ENCODE measurements at regions not wholly inside any gene's neighbourhood (a gene's known extent, or its start where the extent isn't known, plus 50 kb on each side); places are given as distances from the start of the nearest gene placed in this dataset.

DNA sequence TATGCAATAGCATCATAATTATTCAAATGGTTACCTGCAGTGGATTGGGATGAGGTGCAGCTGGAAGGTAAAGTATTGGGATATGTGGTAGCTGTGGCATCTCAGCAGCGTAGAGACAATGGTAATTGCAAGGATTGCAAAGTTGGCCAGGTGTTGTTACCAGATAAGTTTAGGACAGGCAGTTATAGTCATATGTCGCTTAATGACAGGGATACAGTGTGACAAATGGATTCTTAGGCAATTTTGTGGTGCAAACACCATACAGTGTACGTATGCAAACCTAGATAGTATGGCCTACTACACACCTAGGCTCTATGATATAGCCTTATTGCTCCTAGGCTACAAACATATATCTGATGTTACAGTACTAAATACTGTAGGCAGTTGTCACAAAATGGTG, 163.5 kb upstream of the LYZL2 start:
- H3K36me3 Mint-ChIP-seq (ENCODE audit: low read depth), result peaks cover 11% of the 10 kb centered on the region
- peaks cover 4% of the 10 kb centered on the region for H3K9me3 Mint-ChIP-seq
- peaks cover 30% of the 10 kb centered on the region for H3K4me1 Mint-ChIP-seq (ENCODE audit: low read depth)
- H3K27ac Mint-ChIP-seq, result no peak overlapping the region
- H3K27me3 Mint-ChIP-seq (ENCODE audit: low read depth), result no peaks in the 10 kb centered on the region
- no peak overlapping the region for H3K4me3 Mint-ChIP-seq

DNA sequence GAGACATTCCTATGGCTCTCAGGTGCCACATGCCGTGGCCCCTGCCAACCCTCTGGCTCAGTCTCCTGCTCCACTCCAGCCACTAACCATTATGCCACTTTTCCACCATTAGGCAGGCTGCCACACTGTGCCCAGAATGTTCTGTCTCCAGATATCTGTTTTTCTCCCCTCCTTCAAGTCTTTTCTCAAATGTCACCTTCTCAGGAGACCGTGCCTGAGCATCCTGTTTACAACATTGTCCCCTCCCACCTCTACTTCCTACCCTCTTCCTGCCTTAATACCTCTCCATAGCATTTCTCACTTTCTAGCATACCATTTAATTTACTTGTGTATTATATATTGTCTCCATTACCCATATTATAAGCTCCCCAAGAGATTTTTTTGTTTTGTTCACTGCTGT, 162.5 kb upstream of the LYZL2 start:
- peak overlapping the region; percentile 70 for H3K4me3 Mint-ChIP-seq
- peaks cover 4% of the 10 kb centered on the region for H3K9me3 Mint-ChIP-seq
- H3K27ac Mint-ChIP-seq, result peak overlapping the region; percentile 89
- H3K4me1 Mint-ChIP-seq (ENCODE audit: low read depth), result peaks cover 33% of the 10 kb centered on the region
- H3K27me3 Mint-ChIP-seq (ENCODE audit: low read depth), result no peaks in the 10 kb centered on the region
- H3K36me3 Mint-ChIP-seq (ENCODE audit: low read depth), result peaks cover 11% of the 10 kb centered on the region

DNA sequence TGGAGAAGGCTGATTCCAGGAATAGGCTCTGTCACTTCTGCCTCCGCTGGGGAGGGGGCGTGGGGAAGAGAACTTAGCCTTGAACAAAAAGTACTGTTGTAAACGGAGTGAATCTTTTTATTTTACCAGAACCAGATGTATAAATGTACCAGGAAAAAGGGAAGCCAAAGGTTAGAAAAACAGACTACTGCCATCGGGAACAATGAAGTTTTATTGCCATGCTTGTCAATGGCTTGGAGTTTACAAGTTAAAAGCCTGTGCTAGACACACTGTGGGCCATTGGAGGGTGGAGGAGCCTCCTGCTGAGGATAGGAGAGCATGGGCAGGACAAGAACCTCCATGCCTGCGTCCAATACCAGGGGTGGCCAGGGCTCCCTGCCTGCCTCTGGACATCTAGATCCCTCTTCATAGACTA, 161.7 kb upstream of the LYZL2 start:
- peak overlapping the region; percentile 39 for H3K27ac Mint-ChIP-seq
- H3K9me3 Mint-ChIP-seq, result no peaks in the 10 kb centered on the region
- no peak overlapping the region for H3K4me3 Mint-ChIP-seq
- H3K27me3 Mint-ChIP-seq (ENCODE audit: low read depth), result no peaks in the 10 kb centered on the region
- peaks cover 11% of the 10 kb centered on the region for H3K36me3 Mint-ChIP-seq (ENCODE audit: low read depth)
- H3K4me1 Mint-ChIP-seq (ENCODE audit: low read depth), result peaks cover 33% of the 10 kb centered on the region

DNA sequence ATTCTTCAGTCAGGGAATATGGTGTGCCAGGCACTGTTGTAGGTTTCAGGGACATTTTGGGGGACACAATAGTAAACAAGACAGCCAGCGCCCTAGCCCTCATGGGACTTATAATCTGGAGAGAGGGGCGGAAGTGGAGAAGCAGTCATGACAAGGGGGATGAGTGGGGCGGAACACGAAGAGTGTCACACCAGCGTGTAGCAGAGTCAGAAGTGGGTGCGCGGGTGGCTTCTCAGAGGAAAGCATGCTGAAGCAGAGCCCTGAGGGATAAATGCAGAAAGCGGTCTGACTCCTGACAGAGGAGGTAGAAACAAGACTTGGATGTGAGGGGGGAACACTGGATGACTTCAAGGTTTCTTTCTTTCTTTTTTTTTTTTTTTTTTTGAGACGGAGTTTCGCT, 160.3 kb upstream of the LYZL2 start:
- Mint-ChIP-seq H3K4me1 (ENCODE audit: low read depth) (peaks cover 38% of the 10 kb centered on the region), H3K9me3 (no peaks in the 10 kb centered on the region), H3K27me3 (ENCODE audit: low read depth) (peaks cover 4% of the 10 kb centered on the region), H3K36me3 (ENCODE audit: low read depth) (peaks cover 11% of the 10 kb centered on the region), H3K4me3 (peak overlapping the region; percentile 44), H3K27ac (peak overlapping the region; percentile 72)

DNA sequence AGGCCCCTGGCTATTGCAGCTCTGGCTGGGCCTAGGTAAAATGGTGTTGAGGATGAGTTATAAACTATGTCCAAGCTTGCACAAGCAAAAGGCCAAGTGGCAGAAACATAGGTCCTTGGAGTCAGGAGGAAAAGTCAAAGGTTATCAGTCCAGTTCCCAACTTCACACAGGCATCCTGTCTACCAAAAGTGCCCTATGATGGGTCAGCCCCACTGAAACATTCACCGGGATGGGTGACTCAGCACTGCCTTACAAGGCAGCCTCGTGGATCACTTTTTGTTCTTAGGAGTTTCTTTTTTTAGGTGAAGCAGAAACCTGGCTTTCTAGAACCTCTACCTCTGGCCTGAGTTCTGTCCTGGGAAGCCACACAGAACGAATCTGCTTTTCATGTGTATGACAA, 158.8 kb upstream of the LYZL2 start:
- peaks cover 46% of the 10 kb centered on the region for H3K4me1 Mint-ChIP-seq (ENCODE audit: low read depth)

DNA sequence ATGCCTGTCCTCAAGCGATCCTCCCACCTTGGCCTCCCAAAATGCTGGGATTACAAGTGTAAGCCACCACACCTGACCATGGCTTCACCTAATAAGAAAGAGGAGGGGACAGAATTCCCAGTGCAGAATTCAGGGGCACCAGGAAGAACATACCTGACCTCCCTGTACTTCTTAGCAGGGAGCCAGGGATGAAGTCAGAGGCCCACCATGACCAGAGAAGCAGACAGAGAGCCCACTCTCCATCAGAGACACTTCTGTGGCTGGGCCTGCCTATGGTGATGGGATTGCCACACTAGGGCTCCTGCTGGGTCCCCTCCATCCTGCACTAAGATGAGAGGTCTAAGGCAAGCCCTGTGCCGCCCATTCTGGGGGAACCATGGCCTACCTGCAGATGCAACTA, 157.4 kb upstream of the LYZL2 start:
- Mint-ChIP-seq H3K27me3 (ENCODE audit: low read depth) (peaks cover 4% of the 10 kb centered on the region), H3K27ac (no peak overlapping the region), H3K9me3 (no peaks in the 10 kb centered on the region), H3K4me3 (no peak overlapping the region), H3K4me1 (ENCODE audit: low read depth) (peaks cover 43% of the 10 kb centered on the region), H3K36me3 (ENCODE audit: low read depth) (peaks cover 4% of the 10 kb centered on the region)

More for the DNA sequence above, 158.8 kb upstream of the LYZL2 start:
- no peak overlapping the region for H3K27ac Mint-ChIP-seq
- no peak overlapping the region for H3K4me3 Mint-ChIP-seq
- H3K9me3 Mint-ChIP-seq, result no peaks in the 10 kb centered on the region
- peaks cover 4% of the 10 kb centered on the region for H3K27me3 Mint-ChIP-seq (ENCODE audit: low read depth)
- H3K36me3 Mint-ChIP-seq (ENCODE audit: low read depth), result peaks cover 10% of the 10 kb centered on the region

DNA sequence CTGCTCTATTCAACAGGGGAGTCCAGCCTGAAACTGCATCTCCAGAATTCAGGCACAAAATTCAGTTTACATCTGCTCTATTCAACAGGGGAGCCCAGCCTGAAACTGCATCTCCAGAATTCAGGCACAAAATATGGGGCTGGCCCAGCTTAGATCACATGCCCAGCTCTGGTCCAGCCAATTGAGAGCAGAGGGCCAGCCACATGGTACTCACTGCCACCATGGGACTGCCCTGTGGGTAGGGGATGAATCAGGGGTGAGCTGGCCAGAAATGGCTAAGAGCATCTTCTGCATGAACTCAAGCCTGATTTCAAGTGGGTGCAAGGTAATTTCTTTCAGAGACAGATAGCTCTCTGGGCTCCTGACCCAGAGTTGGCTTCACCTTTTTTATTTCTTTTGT, 156.6 kb upstream of the LYZL2 start:
- H3K4me1 Mint-ChIP-seq (ENCODE audit: low read depth), result peaks cover 37% of the 10 kb centered on the region
- peak overlapping the region; percentile 43 for H3K4me3 Mint-ChIP-seq
- peaks cover 4% of the 10 kb centered on the region for H3K27me3 Mint-ChIP-seq (ENCODE audit: low read depth)
- H3K27ac Mint-ChIP-seq, result peak overlapping the region; percentile 57
- H3K36me3 Mint-ChIP-seq (ENCODE audit: low read depth), result peaks cover 3% of the 10 kb centered on the region
- H3K9me3 Mint-ChIP-seq, result no peaks in the 10 kb centered on the region

DNA sequence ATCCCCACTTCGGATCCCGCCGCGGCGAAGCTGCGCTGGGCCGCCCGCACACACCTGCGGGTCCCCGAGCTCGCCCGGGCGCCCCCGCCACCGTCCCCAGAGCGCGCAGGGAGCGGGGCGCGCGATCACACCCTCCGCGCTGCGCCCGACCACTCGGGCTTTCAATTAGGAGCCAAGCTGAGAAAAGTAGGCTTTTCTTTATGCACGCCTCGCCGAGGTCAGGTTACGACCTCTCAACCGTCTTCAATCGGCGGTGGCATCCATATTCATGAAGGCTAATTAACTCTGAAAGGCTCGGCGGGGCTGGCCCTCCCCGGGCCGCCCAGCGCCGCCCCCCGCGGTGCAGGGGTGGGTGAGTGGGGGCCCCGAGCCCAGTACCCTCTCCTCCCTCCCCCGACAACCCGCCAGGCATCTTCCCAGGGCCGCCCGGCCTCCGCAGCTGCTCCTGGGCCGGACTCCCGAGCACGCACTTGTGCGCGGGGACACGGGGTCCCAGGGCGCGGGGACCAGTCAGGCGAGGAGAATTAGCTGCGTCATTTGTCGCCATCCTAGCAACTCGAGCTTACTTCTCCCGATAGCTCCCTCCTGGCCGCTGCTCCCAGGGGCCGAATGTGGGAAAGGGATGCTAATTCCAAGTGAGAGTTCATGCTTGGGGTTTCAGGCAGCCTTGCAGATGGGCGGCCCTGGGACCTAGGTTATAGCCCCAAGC, 155.5 kb upstream of the LYZL2 start:
- Mint-ChIP-seq H3K4me1 (ENCODE audit: low read depth) (peaks cover 34% of the 10 kb centered on the region), H3K4me3 (peak overlapping the region; percentile 72)

DNA sequence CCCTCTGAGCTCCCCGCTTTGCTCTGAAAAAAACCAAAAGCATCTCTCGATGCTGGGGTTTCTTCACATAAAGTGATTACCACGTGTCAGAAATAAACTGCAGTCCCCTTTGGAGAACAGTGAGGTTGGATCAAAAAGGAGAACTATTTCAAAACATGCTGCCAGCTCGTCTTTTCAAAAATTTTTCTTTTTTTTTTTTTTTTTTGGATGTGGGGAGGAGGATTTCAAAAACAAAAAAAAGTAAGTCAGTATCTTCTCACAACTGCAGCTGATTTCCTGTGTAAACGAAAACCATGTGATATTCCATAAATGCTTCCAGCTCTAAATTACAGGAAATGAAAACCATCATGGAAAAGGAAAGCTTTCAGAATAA, 155.0 kb upstream of the LYZL2 start:
- Mint-ChIP-seq H3K27me3 (ENCODE audit: low read depth) (peaks cover 4% of the 10 kb centered on the region), H3K9me3 (no peaks in the 10 kb centered on the region), H3K4me3 (peak overlapping the region; percentile 72), H3K36me3 (ENCODE audit: low read depth) (no peaks in the 10 kb centered on the region), H3K4me1 (ENCODE audit: low read depth) (peaks cover 30% of the 10 kb centered on the region), H3K27ac (peak overlapping the region; percentile 72)

More for the DNA sequence above, 155.5 kb upstream of the LYZL2 start:
- Mint-ChIP-seq H3K27me3 (ENCODE audit: low read depth) (peaks cover 4% of the 10 kb centered on the region), H3K9me3 (no peaks in the 10 kb centered on the region), H3K36me3 (ENCODE audit: low read depth) (peaks cover 3% of the 10 kb centered on the region), H3K27ac (no peak overlapping the region)

DNA sequence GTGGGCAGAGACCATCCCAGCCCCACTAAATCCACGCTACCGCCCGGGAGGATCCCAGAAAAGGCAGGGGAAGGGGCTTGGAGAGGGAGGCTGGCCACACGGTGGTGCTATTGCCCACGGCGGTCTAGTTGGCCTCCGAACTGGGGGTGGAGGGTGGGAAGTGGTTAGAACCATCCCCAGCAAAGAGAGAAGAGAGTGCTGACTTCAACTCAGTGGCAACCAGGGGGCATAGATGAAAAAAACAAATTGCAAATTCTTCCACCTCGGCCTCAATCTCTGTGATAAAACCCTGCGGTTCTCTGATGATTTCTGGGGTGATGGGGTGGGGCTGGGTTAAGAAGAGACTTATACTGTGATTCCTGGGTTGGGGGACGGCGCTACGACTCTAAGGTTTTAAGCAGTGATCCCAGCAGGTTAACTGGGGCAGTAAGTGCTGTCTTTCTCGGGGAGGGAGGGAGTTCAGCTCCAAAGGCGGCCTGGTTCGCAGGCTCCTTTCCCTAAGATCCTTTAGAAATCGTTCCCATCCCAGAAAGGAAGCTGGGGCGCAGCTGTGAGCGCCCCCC, 154.5 kb upstream of the LYZL2 start:
- H3K4me3 Mint-ChIP-seq, result peak overlapping the region; percentile 72
- H3K4me1 Mint-ChIP-seq (ENCODE audit: low read depth), result peaks cover 27% of the 10 kb centered on the region
- no peaks in the 10 kb centered on the region for H3K9me3 Mint-ChIP-seq
- H3K36me3 Mint-ChIP-seq (ENCODE audit: low read depth), result no peaks in the 10 kb centered on the region
- H3K27ac Mint-ChIP-seq, result peak overlapping the region; percentile 80
- peaks cover 6% of the 10 kb centered on the region for H3K27me3 Mint-ChIP-seq (ENCODE audit: low read depth)

DNA sequence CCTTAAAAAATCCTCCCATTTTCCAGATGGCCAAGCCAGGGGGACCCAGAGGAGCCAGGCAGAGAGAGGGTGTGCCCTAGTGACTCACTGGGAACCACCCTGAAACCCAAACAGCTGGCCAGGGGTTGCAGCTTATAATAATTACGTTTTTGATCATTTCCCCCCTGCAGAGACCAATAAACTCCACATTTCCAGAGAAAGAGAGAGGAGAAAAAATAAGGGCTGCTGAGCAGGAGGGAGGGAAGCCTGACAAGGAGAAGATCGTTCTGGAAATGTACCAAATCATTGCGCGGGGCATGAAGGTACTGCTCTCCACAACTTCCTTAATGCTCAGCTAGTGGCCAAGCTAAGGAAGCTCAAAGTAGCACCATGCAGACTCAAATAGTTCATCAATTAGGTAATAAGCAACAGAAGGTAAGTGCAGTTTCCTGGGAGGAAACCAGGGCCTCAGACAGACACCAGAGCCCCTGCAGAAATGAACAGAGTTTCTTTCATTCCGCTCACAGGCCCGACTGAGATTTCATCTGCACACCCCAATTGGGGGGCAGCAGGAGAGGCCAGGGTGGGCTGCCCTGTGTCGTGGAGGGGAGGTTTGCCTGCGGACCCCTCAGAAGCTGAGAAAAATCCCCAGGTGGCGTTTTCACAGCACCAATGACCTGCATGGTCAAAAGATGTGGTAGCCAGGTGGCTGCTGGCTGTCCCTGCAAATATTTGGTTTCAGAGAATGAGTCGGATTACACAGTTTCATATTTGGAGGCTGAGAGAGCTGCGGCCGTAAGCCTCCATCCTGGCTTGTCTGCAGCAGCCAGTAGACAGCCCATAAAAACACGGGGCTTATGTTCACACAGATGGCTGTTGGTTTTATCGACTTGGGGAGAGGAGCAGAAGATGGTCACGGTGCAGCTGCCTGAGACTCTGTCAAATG, 153.2 kb upstream of the LYZL2 start:
- Mint-ChIP-seq H3K4me3 (no peak overlapping the region), H3K9me3 (no peaks in the 10 kb centered on the region), H3K27ac (peak overlapping the region; percentile 65), H3K27me3 (ENCODE audit: low read depth) (peaks cover 12% of the 10 kb centered on the region), H3K36me3 (ENCODE audit: low read depth) (no peaks in the 10 kb centered on the region), H3K4me1 (ENCODE audit: low read depth) (peaks cover 20% of the 10 kb centered on the region)

DNA sequence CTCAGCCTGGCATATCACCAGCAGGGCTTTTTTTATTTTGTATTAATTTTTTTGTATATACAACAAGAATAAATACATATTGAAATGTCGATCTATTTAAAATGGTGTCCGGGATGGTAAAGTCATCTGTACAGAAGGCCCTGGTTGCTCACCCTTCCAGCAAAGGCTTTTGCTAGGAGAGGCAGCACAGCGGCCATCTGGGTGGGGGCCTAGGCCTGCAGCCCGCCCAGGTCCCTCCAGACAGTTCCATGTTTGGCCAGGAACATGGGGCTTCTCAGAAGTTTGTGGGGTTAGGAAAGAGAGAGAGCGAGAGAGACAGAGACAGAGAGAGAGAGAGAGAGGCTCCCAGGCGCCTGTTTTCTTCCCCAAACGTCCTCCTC, 152.6 kb upstream of the LYZL2 start:
- peaks cover 18% of the 10 kb centered on the region for H3K4me1 Mint-ChIP-seq (ENCODE audit: low read depth)
- no peaks in the 10 kb centered on the region for H3K36me3 Mint-ChIP-seq (ENCODE audit: low read depth)
- peaks cover 12% of the 10 kb centered on the region for H3K27me3 Mint-ChIP-seq (ENCODE audit: low read depth)
- H3K27ac Mint-ChIP-seq, result peak overlapping the region; percentile 31
- no peaks in the 10 kb centered on the region for H3K9me3 Mint-ChIP-seq
- H3K4me3 Mint-ChIP-seq, result no peak overlapping the region

DNA sequence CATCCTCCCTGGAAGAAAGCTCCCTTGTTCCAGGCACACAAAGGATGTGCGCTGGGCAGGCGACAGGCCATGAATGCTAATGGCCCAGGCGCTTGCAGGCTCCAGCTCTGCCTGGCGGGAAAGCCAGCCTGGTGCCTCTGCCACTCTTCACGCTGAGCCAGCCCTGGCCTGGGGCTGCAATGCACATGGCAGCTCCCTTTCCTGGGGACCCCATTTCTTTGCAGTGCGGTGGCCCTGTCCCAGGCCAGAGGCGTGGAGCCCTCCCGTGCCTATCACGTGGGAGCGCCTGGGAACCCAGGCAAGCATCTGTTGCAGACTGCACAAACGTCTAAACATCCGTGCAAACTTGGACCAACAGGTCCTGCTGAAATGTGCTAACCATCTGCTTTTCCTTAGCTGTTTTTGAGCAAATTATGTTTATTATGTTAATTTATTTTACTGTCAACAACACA, 152.1 kb upstream of the LYZL2 start:
- no peaks in the 10 kb centered on the region for H3K9me3 Mint-ChIP-seq
- no peak overlapping the region for H3K4me3 Mint-ChIP-seq
- no peaks in the 10 kb centered on the region for H3K36me3 Mint-ChIP-seq (ENCODE audit: low read depth)
- peaks cover 12% of the 10 kb centered on the region for H3K27me3 Mint-ChIP-seq (ENCODE audit: low read depth)
- no peak overlapping the region for H3K27ac Mint-ChIP-seq
- peaks cover 18% of the 10 kb centered on the region for H3K4me1 Mint-ChIP-seq (ENCODE audit: low read depth)

DNA sequence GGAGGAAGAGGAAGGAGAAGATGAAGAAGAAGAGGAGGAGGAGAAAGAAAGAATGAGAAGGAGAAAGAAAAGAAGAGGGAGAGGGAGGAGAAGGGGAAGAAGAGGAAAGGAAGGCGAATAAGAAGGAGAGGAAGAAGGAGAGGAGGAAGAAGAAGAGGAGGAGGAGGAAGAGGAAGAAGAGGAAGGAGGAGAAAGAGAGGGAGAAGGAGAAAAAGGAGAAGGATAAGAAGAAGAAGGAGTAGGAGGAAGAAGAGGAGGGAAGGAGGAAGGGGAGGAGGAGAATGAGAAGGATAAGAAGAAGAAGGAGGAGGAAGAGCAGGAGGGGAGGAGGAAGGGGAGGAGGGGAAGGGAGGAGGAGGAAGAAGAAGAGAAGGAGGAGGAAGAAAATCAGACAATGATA, 149.2 kb upstream of the LYZL2 start:
- no peak overlapping the region for H3K4me3 Mint-ChIP-seq
- peaks cover 9% of the 10 kb centered on the region for H3K4me1 Mint-ChIP-seq (ENCODE audit: low read depth)
- H3K27ac Mint-ChIP-seq, result no peak overlapping the region
- H3K27me3 Mint-ChIP-seq (ENCODE audit: low read depth), result peaks cover 8% of the 10 kb centered on the region
- no peaks in the 10 kb centered on the region for H3K36me3 Mint-ChIP-seq (ENCODE audit: low read depth)
- no peaks in the 10 kb centered on the region for H3K9me3 Mint-ChIP-seq

Measured in T-helper 1 cell treated with Interleukin-12 subunit alpha and Interleukin-12 subunit beta and Interleukin-4 antibody, amounts not matched to agents 30 μg/mL and 1 μg/mL, for 36 hours (primary cell).